GM18498 (cell line): ENCODE measurements at regions not wholly inside any gene's neighbourhood (a gene's known extent, or its start where the extent isn't known, plus 50 kb on each side); places are given as distances from the start of the nearest gene placed in this dataset.

ENCODE experiments used
- ATAC-seq: cut with Tn5 transposase; IDR thresholded peaks from one replicate; pipeline ENCODE4 v1.9.1; 2021; ENCODE audit warnings: mild to moderate bottlenecking, moderate library complexity; ENCODE audit not compliant: unreplicated experiment

DNA sequence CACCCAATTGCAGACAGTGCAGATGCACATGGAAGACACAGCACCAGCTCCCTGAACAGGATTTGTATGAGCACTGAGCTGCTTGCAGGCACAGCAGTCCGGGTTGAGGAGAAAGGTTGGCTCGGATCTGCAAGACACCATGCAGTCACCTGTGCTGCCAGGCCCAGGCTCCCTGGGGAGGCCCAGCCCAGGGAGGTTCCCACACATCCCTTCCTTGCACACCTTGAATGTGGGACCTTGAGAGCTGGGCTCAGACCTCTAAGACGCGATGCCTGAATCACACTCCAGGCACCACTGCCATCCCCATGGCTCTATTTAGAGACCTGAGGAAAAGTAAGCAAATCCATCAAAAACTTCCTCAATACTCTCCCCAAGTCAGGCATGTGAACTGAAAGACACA lies 397.7 kb downstream of the TCERG1L start:
- ATAC-seq = no peak

DNA sequence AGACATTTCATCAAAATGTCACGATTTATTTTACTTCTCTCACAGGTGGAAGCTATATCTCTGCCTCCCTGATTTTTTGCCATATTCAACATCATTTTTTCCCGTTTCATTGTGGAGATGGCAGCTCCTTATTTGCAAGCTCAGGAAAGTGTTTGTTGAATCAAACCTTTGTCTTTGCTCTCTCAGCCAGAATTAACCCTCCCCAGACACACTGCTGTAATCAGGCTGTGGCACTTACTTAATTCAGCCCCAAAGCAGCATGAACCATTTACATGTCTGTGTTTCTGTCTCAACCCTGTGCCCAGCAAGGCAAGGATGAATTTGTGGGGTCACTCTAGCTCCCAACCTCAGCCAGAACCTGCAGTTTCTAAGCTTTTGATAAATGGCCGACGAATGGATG lies 397.2 kb downstream of the TCERG1L start:
- no peak for ATAC-seq

- no peak for ATAC-seq
These were observed 396.5 kb downstream of the TCERG1L start for GRCh38 chr10:130915065-130915464.

- ATAC-seq = no peak
These were observed 390.1 kb downstream of the TCERG1L start for GRCh38 chr10:130921461-130921860.

- no peak for ATAC-seq
These were observed 389.5 kb downstream of the TCERG1L start for GRCh38 chr10:130921911-130922440.

DNA sequence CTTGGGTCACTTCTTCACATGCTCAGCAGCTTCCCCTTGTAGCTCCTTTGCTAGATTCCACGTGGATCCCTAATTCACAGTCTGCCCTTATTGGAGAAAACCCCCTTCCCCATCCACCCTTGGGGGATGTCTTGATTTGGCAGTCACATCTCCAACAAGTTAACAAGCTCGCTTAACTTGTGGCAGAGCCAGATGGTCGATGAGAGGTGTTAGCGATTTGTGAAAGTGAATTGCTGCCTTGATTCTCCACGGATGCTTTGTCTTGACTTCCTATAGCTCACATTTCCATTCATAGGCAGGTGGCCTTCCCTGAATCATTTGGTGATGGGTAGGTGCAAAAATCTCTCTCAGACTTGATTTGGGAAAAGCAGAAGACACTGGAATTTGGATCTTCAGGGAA lies 387.9 kb downstream of the TCERG1L start:
- ATAC-seq = no peak

DNA sequence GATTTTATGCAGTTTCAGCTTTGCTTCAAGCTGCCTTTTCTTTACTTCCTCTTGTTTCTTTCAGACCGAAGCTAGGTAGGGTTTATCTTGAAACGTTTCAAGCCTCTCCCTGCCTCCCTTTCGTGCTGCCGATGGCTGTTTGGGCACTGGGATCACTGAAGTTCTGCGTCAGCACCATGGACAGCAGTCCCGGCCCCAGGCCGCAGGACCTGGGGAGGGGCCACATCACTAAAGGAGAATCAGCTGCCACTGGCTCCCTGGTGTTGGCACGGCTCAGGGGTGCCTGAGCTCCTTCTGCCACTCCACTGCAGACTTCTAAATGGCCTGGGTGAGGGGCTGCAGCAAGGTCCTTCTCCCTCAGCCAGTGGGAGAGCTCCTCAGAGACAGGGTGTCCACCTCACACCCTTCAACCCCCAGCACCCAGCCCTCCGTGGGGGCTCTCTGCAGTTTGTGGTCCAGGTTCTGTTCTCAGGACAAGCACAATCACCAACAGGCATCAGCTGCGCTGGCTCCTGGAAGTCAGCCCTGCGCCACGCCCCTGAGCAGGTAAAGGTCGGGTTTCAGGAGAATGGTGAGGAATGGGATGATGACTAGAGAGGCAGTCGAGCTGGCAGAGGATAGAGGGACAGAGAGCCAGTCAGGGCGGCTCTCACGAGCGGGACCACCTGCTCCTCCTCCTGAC lies 387.2 kb downstream of the TCERG1L start:
- no peak for ATAC-seq

DNA sequence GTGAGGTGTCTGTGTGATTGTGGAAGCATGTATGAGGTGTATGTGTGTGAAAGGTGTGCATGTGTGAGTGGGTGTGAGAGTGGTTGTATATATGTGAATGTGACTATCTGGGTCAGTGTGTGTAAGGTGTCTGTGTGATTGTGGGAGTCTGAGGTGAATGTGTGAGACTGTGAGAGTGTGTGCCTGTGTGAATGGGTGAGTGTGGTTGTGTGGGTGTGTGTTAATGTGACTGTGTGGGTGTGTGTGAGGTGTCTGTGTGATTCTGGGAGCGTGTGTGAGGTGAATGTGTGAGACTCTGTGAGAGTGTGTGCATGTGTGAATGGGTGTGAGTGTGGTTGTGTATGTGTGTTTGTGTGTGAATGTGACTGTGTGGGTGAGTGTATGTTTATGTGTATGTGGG lies 385.1 kb downstream of the TCERG1L start:
- ATAC-seq = no peak

- ATAC-seq = no peak
These were observed 384.4 kb downstream of the TCERG1L start for GRCh38 chr10:130927157-130927556.

- no peak for ATAC-seq
These were observed 383.2 kb downstream of the TCERG1L start for GRCh38 chr10:130928306-130928705.

DNA sequence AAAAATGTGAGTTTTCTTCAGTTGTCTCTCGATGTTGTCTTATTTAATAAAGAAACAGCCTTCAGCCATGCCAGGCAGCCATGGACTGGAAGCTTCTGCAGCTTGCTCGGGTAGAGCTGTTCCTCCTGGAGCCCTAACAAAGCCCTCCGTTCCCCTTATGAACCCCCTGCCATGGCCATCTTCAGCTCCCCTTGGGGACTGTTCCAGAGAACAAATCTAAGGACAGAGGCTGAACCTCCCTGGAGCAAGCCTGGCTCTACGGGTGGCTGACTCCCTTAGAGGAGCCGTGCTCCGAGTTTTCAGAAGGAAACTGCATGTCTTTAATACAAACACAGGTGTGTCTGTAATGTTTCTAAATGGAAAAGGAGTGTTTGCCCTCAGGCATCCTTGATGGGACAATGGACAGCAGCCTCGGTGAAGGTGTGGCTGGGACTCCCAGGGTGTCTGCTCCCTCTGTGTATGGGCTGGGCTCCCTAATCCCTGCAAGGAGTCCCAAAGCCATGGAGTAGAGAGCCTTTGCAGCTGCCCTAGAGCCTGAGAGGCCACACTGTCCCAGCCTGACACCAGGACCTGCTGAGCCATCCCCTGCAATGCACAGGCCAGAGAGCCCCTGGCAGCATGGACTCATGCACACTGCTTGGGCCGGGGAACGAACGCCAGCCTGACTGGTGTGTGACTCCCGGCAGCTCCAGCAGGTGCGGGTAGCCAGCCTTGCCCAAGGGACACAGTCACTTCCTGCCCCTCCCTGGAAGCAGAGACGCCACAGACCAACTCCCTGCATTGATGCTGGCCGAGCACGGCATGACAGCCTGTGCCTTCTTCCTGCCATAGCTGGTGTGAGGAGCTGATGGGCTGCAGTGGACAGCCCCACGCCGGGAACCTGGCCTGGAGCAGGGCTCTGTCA lies 381.8 kb downstream of the TCERG1L start:
- no peak for ATAC-seq

DNA sequence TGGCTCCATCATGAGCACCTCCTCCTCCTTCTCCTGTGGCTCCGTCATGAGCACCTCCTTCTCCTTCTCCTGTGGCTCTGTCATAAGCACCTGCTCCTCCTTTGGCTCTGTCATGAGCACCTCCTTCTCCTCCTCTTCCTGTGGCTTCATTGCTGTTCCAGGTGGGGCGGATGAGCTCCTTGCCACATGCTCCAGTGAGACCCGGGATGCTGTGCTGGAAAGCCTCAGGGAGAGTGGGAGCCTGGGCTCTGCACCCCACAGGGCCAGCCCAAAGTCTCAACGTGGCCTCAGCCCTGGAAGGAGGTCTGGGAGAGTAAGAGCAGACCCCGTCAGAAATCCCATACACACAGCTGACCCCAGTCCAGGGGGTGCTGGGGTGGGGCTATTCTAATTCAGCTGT lies 380.7 kb downstream of the TCERG1L start:
- ATAC-seq = no peak

DNA sequence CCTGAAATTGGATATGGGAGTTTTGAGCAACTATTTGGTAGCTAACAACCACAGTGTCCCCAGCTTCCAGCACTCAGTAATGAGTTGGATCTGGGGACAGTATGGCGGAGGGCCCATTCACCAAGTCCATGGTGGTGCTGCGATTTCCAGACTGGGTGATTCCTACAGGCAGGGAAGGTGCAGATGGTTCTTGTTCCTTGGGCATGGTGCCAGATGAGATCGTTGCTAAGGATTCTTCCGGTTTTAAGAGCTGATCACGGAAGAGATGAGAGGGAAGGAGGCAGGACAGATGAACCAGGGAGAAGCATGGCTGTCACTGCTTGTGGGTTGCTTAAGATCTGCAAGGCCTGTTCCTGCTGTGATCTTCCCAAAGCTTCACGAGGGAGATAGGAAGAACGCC lies 380.3 kb downstream of the TCERG1L start:
- no peak for ATAC-seq

- ATAC-seq = no peak
These were observed 379.1 kb downstream of the TCERG1L start for GRCh38 chr10:130932326-130933007.

GRCh38 chr10:130933008-130933390 lies 378.5 kb downstream of the TCERG1L start:
- ATAC-seq = no peak

- no peak for ATAC-seq
These were observed 377.0 kb downstream of the TCERG1L start for GRCh38 chr10:130934293-130935127.

- ATAC-seq = no peak
These were observed 376.4 kb downstream of the TCERG1L start for GRCh38 chr10:130935128-130935439.

GRCh38 chr10:130935897-130936550 lies 375.5 kb downstream of the TCERG1L start:
- ATAC-seq = no peak

GRCh38 chr10:130936851-130937250 lies 374.7 kb downstream of the TCERG1L start:
- no peak for ATAC-seq

- no peak for ATAC-seq
These were observed 373.5 kb downstream of the TCERG1L start for GRCh38 chr10:130938051-130938450.
